ENCODE measurements at regions not wholly inside any gene's neighbourhood (a gene's known extent, or its start where the extent isn't known, plus 50 kb on each side); places are given as distances from the start of the nearest gene placed in this dataset.

GRCh38 chr14:98834119-98834518, 437.9 kb downstream of the BCL11B start:
- DNase-seq = no peak
- no peak overlapping the region for H3K4me3 ChIP-seq
- WGBS, 2 experiments (ENCODE audit: low coverage in 1 of 2, low lambda C conversion rate in 2 of 2, missing lambda C conversion rate in 2 of 2) = 43 to 48% methylated on average over 2 of the region's 2 CpGs
- no peak overlapping the region for H3K27ac ChIP-seq
- H4K20me1 ChIP-seq (ENCODE audit: insufficient read depth) = no peaks in the 10 kb centered on the region
- in situ Hi-C loops (cut with MboI) = no loop called here
- H3K4me1 ChIP-seq (ENCODE audit: insufficient read depth) = no peaks in the 10 kb centered on the region
- no peak overlapping the region for H3K9ac ChIP-seq
- no peaks in the 10 kb centered on the region for H3K79me2 ChIP-seq (ENCODE audit: insufficient read depth)
- no peaks in the 10 kb centered on the region for H3K27me3 ChIP-seq (replicated peaks; ENCODE audit: insufficient read depth)
- TF ChIP-seq EZH2 (IDR thresholded peaks at IDR 0.05; ENCODE audit: insufficient read depth, poor library complexity, severe bottlenecking) (no peak), EZH2phosphoT487 (IDR thresholded peaks at IDR 0.05; ENCODE audit: insufficient read depth, low read depth) (no peak)
- H3K9me2 ChIP-seq (ENCODE audit: insufficient read depth) = no peaks in the 10 kb centered on the region
- no peak overlapping the region for H3K4me2 ChIP-seq (ENCODE audit: unreplicated experiment)
- no peaks in the 10 kb centered on the region for H3F3A ChIP-seq (ENCODE audit: insufficient read depth)
- H3K36me3 ChIP-seq (ENCODE audit: low read depth) = no peaks in the 10 kb centered on the region
- H3K9me3 ChIP-seq (ENCODE audit: low read depth) = no peaks in the 10 kb centered on the region
- H2AFZ ChIP-seq = no peak overlapping the region

- Histone ChIP-seq H3K9me2 (ENCODE audit: insufficient read depth) (no peaks in the 10 kb centered on the region), H3K9me3 (ENCODE audit: low read depth) (no peaks in the 10 kb centered on the region), H3K36me3 (ENCODE audit: low read depth) (no peaks in the 10 kb centered on the region), H3K4me2 (ENCODE audit: unreplicated experiment) (no peak overlapping the region), H3F3A (ENCODE audit: insufficient read depth) (no peaks in the 10 kb centered on the region), H3K27me3 (replicated peaks; ENCODE audit: insufficient read depth) (no peaks in the 10 kb centered on the region), H3K4me3 (no peak overlapping the region), H4K20me1 (ENCODE audit: insufficient read depth) (no peaks in the 10 kb centered on the region), H2AFZ (no peak overlapping the region), H3K4me1 (ENCODE audit: insufficient read depth) (no peaks in the 10 kb centered on the region), H3K79me2 (ENCODE audit: insufficient read depth) (no peaks in the 10 kb centered on the region), H3K27ac (no peak overlapping the region), H3K9ac (no peak overlapping the region)
- 72% methylated on average over 12 to 14 of the region's 14 CpGs for WGBS, 2 experiments (ENCODE audit: low coverage in 1 of 2, low lambda C conversion rate in 2 of 2, missing lambda C conversion rate in 2 of 2)
- in situ Hi-C loops (cut with MboI) = no loop called here
- no peak for TF ChIP-seq EZH2 (IDR thresholded peaks at IDR 0.05; ENCODE audit: insufficient read depth, poor library complexity, severe bottlenecking)
- TF ChIP-seq EZH2phosphoT487 (IDR thresholded peaks at IDR 0.05; ENCODE audit: insufficient read depth, low read depth) = no peak
- DNase-seq = no peak
These were observed 436.8 kb downstream of the BCL11B start for GRCh38 chr14:98835051-98835824.

- Histone ChIP-seq H3K27ac (no peak overlapping the region), H3K9me3 (ENCODE audit: low read depth) (no peaks in the 10 kb centered on the region), H3K36me3 (ENCODE audit: low read depth) (no peaks in the 10 kb centered on the region), H3K4me3 (no peak overlapping the region), H3K4me1 (ENCODE audit: insufficient read depth) (no peaks in the 10 kb centered on the region), H3K27me3 (replicated peaks; ENCODE audit: insufficient read depth) (no peaks in the 10 kb centered on the region), H3F3A (ENCODE audit: insufficient read depth) (no peaks in the 10 kb centered on the region), H2AFZ (no peak overlapping the region), H3K9ac (no peak overlapping the region), H3K4me2 (ENCODE audit: unreplicated experiment) (no peak overlapping the region), H3K9me2 (ENCODE audit: insufficient read depth) (no peaks in the 10 kb centered on the region), H3K79me2 (ENCODE audit: insufficient read depth) (no peaks in the 10 kb centered on the region), H4K20me1 (ENCODE audit: insufficient read depth) (no peaks in the 10 kb centered on the region)
- in situ Hi-C loops (cut with MboI) = no loop called here
- DNase-seq = no peak
- no peak for TF ChIP-seq EZH2 (IDR thresholded peaks at IDR 0.05; ENCODE audit: insufficient read depth, poor library complexity, severe bottlenecking)
- no peak for TF ChIP-seq EZH2phosphoT487 (IDR thresholded peaks at IDR 0.05; ENCODE audit: insufficient read depth, low read depth)
- WGBS, 2 experiments (ENCODE audit: low coverage in 1 of 2, low lambda C conversion rate in 2 of 2, missing lambda C conversion rate in 2 of 2) = 71 to 79% methylated on average over 2 of the region's 2 CpGs
These were observed 436.2 kb downstream of the BCL11B start for GRCh38 chr14:98835825-98836100.

- H3K27ac ChIP-seq = no peak overlapping the region
- H2AFZ ChIP-seq = no peak overlapping the region
- no peak overlapping the region for H3K4me2 ChIP-seq (ENCODE audit: unreplicated experiment)
- in situ Hi-C loops (cut with MboI) = no loop called here
- no peaks in the 10 kb centered on the region for H3K36me3 ChIP-seq (ENCODE audit: low read depth)
- no peaks in the 10 kb centered on the region for H3K27me3 ChIP-seq (replicated peaks; ENCODE audit: insufficient read depth)
- H3K9me2 ChIP-seq (ENCODE audit: insufficient read depth) = no peaks in the 10 kb centered on the region
- H3F3A ChIP-seq (ENCODE audit: insufficient read depth) = no peaks in the 10 kb centered on the region
- no peaks in the 10 kb centered on the region for H3K4me1 ChIP-seq (ENCODE audit: insufficient read depth)
- TF ChIP-seq EZH2 (IDR thresholded peaks at IDR 0.05; ENCODE audit: insufficient read depth, poor library complexity, severe bottlenecking) (no peak), EZH2phosphoT487 (IDR thresholded peaks at IDR 0.05; ENCODE audit: insufficient read depth, low read depth) (no peak)
- no peak overlapping the region for H3K4me3 ChIP-seq
- no peaks in the 10 kb centered on the region for H3K79me2 ChIP-seq (ENCODE audit: insufficient read depth)
- no peak for DNase-seq
- no peak overlapping the region for H3K9ac ChIP-seq
- no peaks in the 10 kb centered on the region for H4K20me1 ChIP-seq (ENCODE audit: insufficient read depth)
- H3K9me3 ChIP-seq (ENCODE audit: low read depth) = no peaks in the 10 kb centered on the region
- 6 to 18% methylated on average over 4 of the region's 4 CpGs for WGBS, 2 experiments (ENCODE audit: low coverage in 1 of 2, low lambda C conversion rate in 2 of 2, missing lambda C conversion rate in 2 of 2)
These were observed 431.9 kb downstream of the BCL11B start for GRCh38 chr14:98840091-98840490.

GRCh38 chr14:98840511-98840910, 431.5 kb downstream of the BCL11B start:
- DNase-seq = no peak
- in situ Hi-C loops (cut with MboI) = no loop called here
- no peaks in the 10 kb centered on the region for H3K36me3 ChIP-seq (ENCODE audit: low read depth)
- no peaks in the 10 kb centered on the region for H4K20me1 ChIP-seq (ENCODE audit: insufficient read depth)
- H3K9me3 ChIP-seq (ENCODE audit: low read depth) = no peaks in the 10 kb centered on the region
- H3F3A ChIP-seq (ENCODE audit: insufficient read depth) = no peaks in the 10 kb centered on the region
- no peaks in the 10 kb centered on the region for H3K9me2 ChIP-seq (ENCODE audit: insufficient read depth)
- TF ChIP-seq EZH2phosphoT487 (IDR thresholded peaks at IDR 0.05; ENCODE audit: insufficient read depth, low read depth) = no peak
- TF ChIP-seq EZH2 (IDR thresholded peaks at IDR 0.05; ENCODE audit: insufficient read depth, poor library complexity, severe bottlenecking) = no peak
- no peak overlapping the region for H3K27ac ChIP-seq
- H2AFZ ChIP-seq = no peak overlapping the region
- H3K4me2 ChIP-seq (ENCODE audit: unreplicated experiment) = no peak overlapping the region
- no peak overlapping the region for H3K9ac ChIP-seq
- H3K4me1 ChIP-seq (ENCODE audit: insufficient read depth) = no peaks in the 10 kb centered on the region
- no peak overlapping the region for H3K4me3 ChIP-seq
- H3K27me3 ChIP-seq (replicated peaks; ENCODE audit: insufficient read depth) = no peaks in the 10 kb centered on the region
- H3K79me2 ChIP-seq (ENCODE audit: insufficient read depth) = no peaks in the 10 kb centered on the region
- WGBS, 2 experiments (ENCODE audit: low coverage in 1 of 2, low lambda C conversion rate in 2 of 2, missing lambda C conversion rate in 2 of 2) = 40 to 45% methylated on average over 6 of the region's 6 CpGs

Measured in GM23248 (cell line).